HUES64 (cell line): ENCODE measurements at regions not wholly inside any gene's neighbourhood (a gene's known extent, or its start where the extent isn't known, plus 50 kb on each side); places are given as distances from the start of the nearest gene placed in this dataset.
"Not testable (repeated sequence)": the region's sequence is repeated elsewhere in the genome, so short reads cannot be mapped to it uniquely, and the experiment has no call there.

Experiments used
- H3K27ac ChIP-seq: 2 replicates; pipeline ENCODE4 v1.7.0; 2013; ENCODE audit warnings: low read depth, low read length, inconsistent platforms
- H3K27me3 ChIP-seq: 2 replicates; pipeline ENCODE4 v1.6.1; 2013; ENCODE audit warnings: mild to moderate bottlenecking, low read length; ENCODE audit not compliant: insufficient read depth
- H3K36me3 ChIP-seq: 2 replicates; pipeline ENCODE4 v1.6.1; 2013; ENCODE audit warnings: mild to moderate bottlenecking, low read length; ENCODE audit not compliant: insufficient read depth
- H3K4me1 ChIP-seq: 2 replicates; pipeline ENCODE4 v1.6.1; 2013; ENCODE audit warnings: mild to moderate bottlenecking, low read length, moderate library complexity; ENCODE audit not compliant: insufficient read depth
- H3K4me3 ChIP-seq: 2 replicates; pipeline ENCODE4 v1.5.1; 2013; ENCODE audit warnings: mild to moderate bottlenecking, low read length, moderate library complexity
- H3K9ac ChIP-seq: 2 replicates; pipeline ENCODE4 v1.6.1; 2013; ENCODE audit warnings: mild to moderate bottlenecking, low read depth, low read length
- H3K9me3 ChIP-seq: 2 replicates; pipeline ENCODE4 v1.6.1; 2013; ENCODE audit warnings: low read depth, low read length; ENCODE audit not compliant: insufficient read depth
- WGBS: fragments of 150-250, 120-280 bp; methylation state at CpG from one replicate; pipeline ENCODE4 v1.1.7; 2013; ENCODE audit warnings: missing lambda C conversion rate; 5-methylcytosine and 5-hydroxymethylcytosine counted together

DNA sequence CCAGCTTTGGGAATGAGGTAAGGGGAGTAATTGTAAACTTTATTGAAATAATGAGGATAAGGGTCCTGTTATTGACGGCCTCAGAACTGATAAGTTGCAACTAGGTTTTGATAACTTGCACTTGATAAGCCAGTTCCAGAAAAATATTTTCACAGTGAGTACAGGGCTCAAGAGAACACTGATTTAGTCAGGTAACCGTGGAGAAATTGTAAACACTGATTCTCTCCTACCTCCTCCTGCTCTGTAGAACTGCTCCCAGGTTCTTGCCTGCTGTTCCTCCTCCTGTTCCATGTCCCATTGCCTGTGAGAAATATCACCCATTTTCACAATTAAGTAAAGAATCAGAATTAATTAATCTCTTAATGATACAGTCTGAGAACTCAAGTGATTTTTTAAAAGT, 55.0 kb upstream of the CXXC4 start:
- no peaks in the 10 kb centered on the region for H3K9me3 ChIP-seq
- H3K36me3 ChIP-seq: no peaks in the 10 kb centered on the region
- no peak overlapping the region for H3K27ac ChIP-seq
- H3K27me3 ChIP-seq: no peaks in the 10 kb centered on the region
- WGBS: 96% methylated on average over 2 of the region's 2 CpGs
- no peak overlapping the region for H3K9ac ChIP-seq
- H3K4me3 ChIP-seq: no peak overlapping the region
- peaks cover 14% of the 10 kb centered on the region for H3K4me1 ChIP-seq

DNA sequence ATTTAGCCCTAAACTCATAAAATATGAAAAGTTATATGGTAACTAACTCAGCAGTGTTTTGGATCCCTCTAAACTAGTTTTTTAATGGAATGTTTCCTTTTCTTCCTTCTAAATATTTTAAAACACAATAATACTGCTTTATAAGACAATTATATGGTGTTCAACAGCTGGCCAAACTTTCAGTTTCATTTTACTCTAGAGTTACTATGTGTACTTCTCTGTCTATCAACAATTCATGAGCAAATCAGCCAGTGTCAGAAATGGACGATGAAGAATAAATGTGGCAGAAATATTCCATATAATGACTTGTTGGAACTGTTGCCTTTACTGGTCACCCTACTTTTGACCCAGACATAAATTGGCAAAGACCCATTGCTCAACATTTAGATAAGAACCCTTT, 64.8 kb upstream of the CXXC4 start:
- no peaks in the 10 kb centered on the region for H3K27me3 ChIP-seq
- H3K36me3 ChIP-seq: no peaks in the 10 kb centered on the region
- H3K4me3 ChIP-seq: no peak overlapping the region
- 89% methylated on average over 1 of the region's 1 CpG for WGBS
- no peak overlapping the region for H3K9ac ChIP-seq
- H3K27ac ChIP-seq: no peak overlapping the region
- no peaks in the 10 kb centered on the region for H3K9me3 ChIP-seq
- H3K4me1 ChIP-seq: no peaks in the 10 kb centered on the region

DNA sequence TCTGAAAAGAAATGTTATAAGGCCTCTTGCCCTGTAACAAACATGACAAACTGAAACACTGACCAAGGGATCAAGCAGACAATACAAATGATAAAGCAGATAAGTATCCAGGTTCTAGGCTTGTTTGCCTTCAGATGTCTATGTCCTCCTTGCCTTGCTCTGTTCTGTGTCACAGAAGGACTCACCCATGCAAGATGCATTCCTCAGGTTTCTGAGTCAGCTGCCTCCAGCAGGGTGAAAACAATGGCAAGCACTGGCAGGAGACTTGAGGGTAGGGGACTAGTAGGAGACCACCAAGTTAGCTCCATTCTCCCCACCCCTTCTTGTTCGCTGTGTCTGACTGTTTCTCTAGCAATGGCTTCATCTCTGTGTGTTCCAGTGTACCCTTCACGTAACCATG, 76.6 kb upstream of the CXXC4 start:
- no peak overlapping the region for H3K9ac ChIP-seq
- peaks cover 4% of the 10 kb centered on the region; the same call in 1 of the 2 replicates for H3K4me1 ChIP-seq
- H3K9me3 ChIP-seq: no peaks in the 10 kb centered on the region
- 77% methylated on average over 2 of the region's 2 CpGs for WGBS
- H3K27ac ChIP-seq: 0 out of 2 replicates have a peak overlapping the region, but pooled peaks have one; percentile 8
- H3K27me3 ChIP-seq: no peaks in the 10 kb centered on the region
- no peaks in the 10 kb centered on the region for H3K36me3 ChIP-seq
- no peak overlapping the region for H3K4me3 ChIP-seq

DNA sequence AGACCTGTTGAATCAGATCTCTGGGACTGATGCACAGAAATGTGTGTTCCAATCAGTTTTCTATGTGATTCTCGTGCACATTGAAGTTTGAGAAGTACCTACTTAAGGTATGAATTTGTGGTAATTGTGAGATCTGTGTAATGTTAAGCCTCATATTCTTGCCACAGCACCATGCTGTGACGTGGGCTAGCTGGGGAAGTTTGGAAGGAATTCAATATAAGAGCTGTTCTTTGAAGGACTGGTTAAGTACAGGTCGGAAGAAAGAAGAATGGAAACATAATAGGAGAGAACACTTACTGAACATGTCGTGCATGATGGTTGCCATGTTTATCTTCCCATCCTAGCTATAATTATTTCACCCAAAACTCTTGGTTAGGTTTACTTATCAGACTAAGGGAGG, 79.7 kb upstream of the CXXC4 start:
- 93% methylated on average over 3 of the region's 4 CpGs for WGBS
- Histone ChIP-seq H3K27me3 (no peaks in the 10 kb centered on the region), H3K27ac (no peak overlapping the region), H3K4me1 (peaks cover 4% of the 10 kb centered on the region; the same call in 1 of the 2 replicates), H3K9me3 (no peaks in the 10 kb centered on the region), H3K4me3 (no peak overlapping the region), H3K9ac (no peak overlapping the region), H3K36me3 (no peaks in the 10 kb centered on the region)

DNA sequence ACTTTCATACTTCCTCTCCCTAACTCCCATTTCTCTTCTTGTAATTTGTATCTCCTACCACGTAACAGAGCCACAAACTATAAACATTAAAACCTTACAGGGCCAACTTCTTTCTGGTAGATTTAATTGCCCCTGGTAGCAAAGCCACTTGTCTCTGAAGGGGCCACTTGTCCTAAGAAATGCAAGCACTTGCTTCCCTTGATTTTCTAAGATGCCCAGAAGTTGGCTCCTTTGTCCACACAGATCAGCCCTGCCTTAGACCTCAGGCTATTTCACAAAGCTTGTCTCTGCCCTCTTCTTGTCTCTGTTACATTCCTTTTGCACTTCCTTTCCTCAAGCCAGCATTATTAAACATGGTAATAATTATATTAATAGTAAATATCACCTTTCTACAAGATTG, 80.6 kb upstream of the CXXC4 start:
- Histone ChIP-seq H3K36me3 (no peaks in the 10 kb centered on the region), H3K4me1 (peaks cover 4% of the 10 kb centered on the region; the same call in 1 of the 2 replicates), H3K27me3 (no peaks in the 10 kb centered on the region), H3K4me3 (no peak overlapping the region), H3K9ac (no peak overlapping the region), H3K27ac (no peak overlapping the region), H3K9me3 (no peaks in the 10 kb centered on the region)
- 85% methylated on average over 1 of the region's 1 CpG for WGBS

DNA sequence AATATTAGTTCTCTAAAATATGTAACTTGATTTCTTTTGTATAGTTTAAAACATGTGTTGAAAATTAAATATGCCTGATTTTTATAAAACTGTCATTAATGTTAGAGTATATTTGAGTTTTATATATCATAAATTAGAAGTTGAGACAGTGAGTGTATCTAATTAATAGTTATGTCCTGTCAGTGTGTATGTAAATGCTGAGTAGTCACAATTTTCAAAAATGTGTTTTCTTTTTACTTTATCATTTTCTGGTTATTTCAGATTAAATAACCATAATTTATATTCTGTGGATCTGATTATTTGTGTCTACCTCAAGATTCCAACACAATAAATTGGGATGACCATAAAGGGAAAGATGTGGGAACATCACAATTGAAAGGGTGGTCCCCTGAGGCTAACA, 82.7 kb upstream of the CXXC4 start:
- H3K27me3 ChIP-seq: no peaks in the 10 kb centered on the region
- H3K9ac ChIP-seq: no peak overlapping the region
- H3K4me1 ChIP-seq: no peaks in the 10 kb centered on the region
- no peak overlapping the region for H3K27ac ChIP-seq
- no peaks in the 10 kb centered on the region for H3K9me3 ChIP-seq
- H3K4me3 ChIP-seq: no peak overlapping the region
- no peaks in the 10 kb centered on the region for H3K36me3 ChIP-seq

DNA sequence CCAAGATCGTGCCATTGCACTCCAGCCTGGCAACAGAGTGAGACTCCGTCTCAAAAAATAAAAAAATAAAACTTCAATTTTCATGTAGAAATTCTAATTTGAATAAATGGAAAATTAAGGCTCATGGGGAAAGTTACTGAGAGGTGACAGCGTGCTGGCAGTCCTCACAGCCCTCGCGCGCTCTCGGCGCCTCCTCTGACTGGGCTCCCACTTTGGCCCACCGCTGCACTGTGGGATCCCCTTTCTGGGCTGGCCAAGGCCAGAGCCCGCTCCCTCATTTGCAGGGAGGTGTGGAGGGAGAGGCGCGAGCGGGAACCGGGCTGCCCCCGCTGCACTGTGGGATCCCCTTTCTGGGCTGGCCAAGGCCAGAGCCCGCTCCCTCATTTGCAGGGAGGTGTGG, 86.8 kb upstream of the CXXC4 start:
- 97% methylated on average over 9 of the region's 16 CpGs for WGBS
- not testable (repeated sequence) for H3K9ac ChIP-seq

DNA sequence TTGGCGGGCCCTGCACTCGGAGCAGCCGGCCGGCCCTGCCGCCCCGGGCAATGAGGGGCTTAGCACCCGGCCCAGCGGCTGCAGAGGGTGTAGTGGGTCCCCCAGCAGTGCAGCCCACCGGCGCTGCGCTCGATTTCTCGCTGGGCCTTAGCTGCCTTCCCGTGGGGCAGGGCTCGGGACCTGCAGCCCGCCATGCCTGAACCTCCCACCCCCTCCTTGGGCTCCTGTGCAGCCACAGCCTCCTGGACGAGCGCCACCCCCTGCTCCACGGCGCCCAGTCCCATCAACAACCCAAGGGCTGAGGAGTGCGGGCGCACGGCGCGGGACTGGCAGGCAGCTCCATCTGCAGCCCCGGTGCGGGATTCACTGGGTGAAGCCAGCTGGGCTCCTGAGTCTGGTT, 87.4 kb upstream of the CXXC4 start:
- WGBS: 93% methylated on average over 27 of the region's 27 CpGs

More for the DNA sequence above, 86.8 kb upstream of the CXXC4 start:
- H3K27me3 ChIP-seq, H3K4me1 ChIP-seq, H3K36me3 ChIP-seq, H3K9me3 ChIP-seq, H3K27ac ChIP-seq, H3K4me3 ChIP-seq: not testable (repeated sequence)

DNA sequence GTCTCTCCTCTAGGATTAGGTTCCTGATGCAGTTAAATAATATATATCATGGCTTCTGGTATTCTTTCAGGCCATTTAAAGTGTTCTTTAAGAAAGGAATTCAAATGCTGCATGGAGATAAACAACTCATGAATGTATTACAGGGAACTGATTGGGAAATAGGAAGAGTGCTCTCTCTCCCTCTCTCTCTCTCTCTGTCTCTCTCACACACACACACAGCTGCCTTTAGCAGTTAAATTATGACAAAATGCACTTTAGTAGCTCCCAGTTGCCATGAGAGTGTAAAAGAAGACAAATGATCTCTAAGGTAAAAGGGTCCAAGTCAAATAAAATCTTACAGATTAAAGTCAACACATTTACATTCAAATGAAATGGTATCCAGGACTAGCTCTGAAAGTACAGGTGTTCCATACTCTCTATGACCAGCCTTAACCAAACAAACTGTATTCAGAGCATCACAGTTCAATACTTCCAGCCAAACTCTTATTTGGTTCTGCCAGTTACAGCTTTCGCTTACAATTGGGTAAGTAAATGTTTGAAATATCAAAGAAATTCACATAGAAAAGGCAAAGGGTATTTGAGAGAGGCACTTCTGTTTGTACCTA, 94.7 kb upstream of the CXXC4 start:
- 89% methylated on average over 1 of the region's 1 CpG for WGBS
- Histone ChIP-seq H3K9ac (no peak overlapping the region), H3K27ac (no peak overlapping the region), H3K4me3 (no peak overlapping the region), H3K9me3 (no peaks in the 10 kb centered on the region), H3K27me3 (no peaks in the 10 kb centered on the region), H3K4me1 (peaks cover 28% of the 10 kb centered on the region), H3K36me3 (no peaks in the 10 kb centered on the region)

More for the DNA sequence above, 87.4 kb upstream of the CXXC4 start:
- not testable (repeated sequence) for H3K36me3 ChIP-seq, H3K9me3 ChIP-seq, H3K4me1 ChIP-seq, H3K4me3 ChIP-seq, H3K27me3 ChIP-seq, H3K9ac ChIP-seq, H3K27ac ChIP-seq

DNA sequence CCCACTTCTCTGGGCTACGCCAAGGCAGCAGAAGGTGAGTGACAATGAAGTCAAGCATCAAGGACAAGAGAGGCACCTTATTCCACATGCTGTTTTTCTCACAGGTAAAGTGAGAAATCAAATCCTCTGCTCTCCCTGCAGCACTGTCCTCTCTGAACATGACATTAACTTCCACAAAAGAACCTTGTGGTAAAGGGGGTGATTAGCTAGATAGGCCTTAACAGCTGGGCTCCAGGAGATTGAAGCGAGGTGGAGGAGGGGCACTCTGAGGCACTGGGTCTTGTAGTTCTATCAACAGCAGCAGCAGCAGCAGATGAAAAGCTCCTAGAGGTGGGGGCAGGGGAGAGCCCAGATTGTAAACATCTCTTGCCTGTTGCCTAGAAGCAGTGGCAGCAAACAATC, 96.8 kb upstream of the CXXC4 start:
- WGBS: 31% methylated on average over 2 of the region's 2 CpGs
- peak overlapping the region; percentile 15 for H3K4me3 ChIP-seq
- H3K27ac ChIP-seq: peak overlapping the region; percentile 68; the same call in 1 of the 2 replicates
- no peaks in the 10 kb centered on the region for H3K9me3 ChIP-seq
- H3K9ac ChIP-seq: 0 out of 2 replicates have a peak overlapping the region, but pooled peaks have one; percentile 1
- no peaks in the 10 kb centered on the region for H3K36me3 ChIP-seq
- H3K4me1 ChIP-seq: peaks cover 28% of the 10 kb centered on the region
- H3K27me3 ChIP-seq: no peaks in the 10 kb centered on the region

DNA sequence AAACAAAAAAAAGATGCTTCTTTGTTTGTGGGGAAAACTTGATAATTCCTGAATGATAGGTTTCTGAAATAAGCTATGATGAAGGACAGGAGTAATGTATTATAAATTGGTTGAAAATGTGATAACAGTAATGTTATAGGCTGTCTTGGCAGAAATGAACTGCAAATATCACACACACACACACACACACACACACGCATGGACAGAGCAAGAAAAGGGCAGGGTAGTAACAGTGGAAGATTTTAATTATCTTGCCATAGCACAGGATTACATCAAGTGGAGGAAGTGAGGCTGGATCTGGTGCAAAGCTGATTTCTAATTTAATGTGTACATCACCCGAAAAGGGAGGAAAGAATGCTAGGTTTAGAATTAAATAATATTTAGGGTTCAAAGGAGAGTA, 97.5 kb upstream of the CXXC4 start:
- WGBS: 100% methylated on average over 1 of the region's 2 CpGs
- Histone ChIP-seq H3K27ac (peak overlapping the region; percentile 68; the same call in 1 of the 2 replicates), H3K9me3 (no peaks in the 10 kb centered on the region)

DNA sequence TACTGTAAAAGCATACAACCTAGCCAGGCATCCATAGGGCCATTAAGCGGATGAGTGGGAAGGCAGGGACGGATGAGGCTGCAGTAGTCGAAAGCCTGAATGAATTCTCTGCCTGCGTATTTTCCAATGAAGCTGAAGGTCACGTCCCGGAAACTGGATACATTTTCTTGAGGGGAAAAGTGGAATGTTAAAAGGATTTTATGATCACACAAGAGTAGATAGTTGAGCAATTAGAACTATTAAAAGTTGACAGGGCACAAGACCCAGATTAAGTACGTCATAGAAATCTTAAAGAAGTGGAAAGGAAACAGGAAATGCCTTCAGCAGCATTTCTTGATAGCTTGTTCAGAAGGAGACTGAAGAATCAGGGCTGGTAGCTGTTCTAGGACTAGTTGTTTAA, 98.3 kb upstream of the CXXC4 start:
- H3K27me3 ChIP-seq: no peaks in the 10 kb centered on the region
- no peaks in the 10 kb centered on the region for H3K36me3 ChIP-seq
- no peak overlapping the region for H3K9ac ChIP-seq
- H3K9me3 ChIP-seq: no peaks in the 10 kb centered on the region
- peaks cover 28% of the 10 kb centered on the region for H3K4me1 ChIP-seq
- no peak overlapping the region for H3K4me3 ChIP-seq
- WGBS: 71% methylated on average over 7 of the region's 7 CpGs
- no peak overlapping the region for H3K27ac ChIP-seq

More for the DNA sequence above, 97.5 kb upstream of the CXXC4 start:
- H3K4me3 ChIP-seq: no peak overlapping the region
- peak overlapping the region; percentile 2; the same call in 1 of the 2 replicates for H3K9ac ChIP-seq
- H3K36me3 ChIP-seq: no peaks in the 10 kb centered on the region
- no peaks in the 10 kb centered on the region for H3K27me3 ChIP-seq
- H3K4me1 ChIP-seq: peaks cover 28% of the 10 kb centered on the region
